SU-DHL-6 (cell line): ENCODE measurements at regions not wholly inside any gene's neighbourhood (a gene's known extent, or its start where the extent isn't known, plus 50 kb on each side); places are given as distances from the start of the nearest gene placed in this dataset.

ENCODE experiments used
- H2AFZ ChIP-seq: fragments of 200-600 bp; sonication (generic); 2 replicates; pipeline ENCODE4 v1.6.1; 2014; ENCODE audit warnings: low read depth, mild to moderate bottlenecking, moderate library complexity, mixed read lengths, antibody characterized with exemption, low read length; ENCODE audit not compliant: severe bottlenecking
- H3F3A ChIP-seq: fragments of 200-600 bp; shearing (Covaris generic); 2 replicates; pipeline ENCODE4 v1.6.0; 2016; ENCODE audit warnings: antibody characterized with exemption, mild to moderate bottlenecking; ENCODE audit not compliant: insufficient read depth
- H3K27ac ChIP-seq: fragments of 200-600 bp; sonication (generic); 2 replicates; pipeline ENCODE4 v1.5.1; 2016; ENCODE audit warnings: low read depth, mild to moderate bottlenecking, low read length, moderate library complexity, mixed read lengths
- H3K27me3 ChIP-seq: fragments of 200-600 bp; sonication (generic), shearing (Covaris generic); 2 replicates; pipeline ENCODE4 v1.6.0; 2014; ENCODE audit warnings: mild to moderate bottlenecking, low read length
- H3K36me3 ChIP-seq: fragments of 200-600 bp; sonication (generic); 2 replicates; pipeline ENCODE4 v1.6.1; 2014; ENCODE audit warnings: mild to moderate bottlenecking, low read length, mixed read lengths
- H3K4me2 ChIP-seq: fragments of 300-600, 200-600 bp; shearing (Covaris generic), sonication (generic); 2 replicates; pipeline ENCODE4 v1.6.0; 2014; ENCODE audit warnings: low read length, low read depth, mild to moderate bottlenecking; ENCODE audit not compliant: poor library complexity, severe bottlenecking
- H3K4me3 ChIP-seq: fragments of 200-600 bp; sonication (generic); 2 replicates; pipeline ENCODE4 v1.5.1; 2014; ENCODE audit warnings: antibody characterized with exemption, low read length, mild to moderate bottlenecking, mixed read lengths; ENCODE audit not compliant: insufficient read depth, poor library complexity, severe bottlenecking
- H3K79me2 ChIP-seq: fragments of 200-600 bp; sonication (generic); 2 replicates; pipeline ENCODE4 v1.6.1; 2014; ENCODE audit warnings: mild to moderate bottlenecking, low read length, moderate library complexity; ENCODE audit not compliant: insufficient read depth
- H3K9ac ChIP-seq: fragments of 200-600 bp; sonication (generic); 2 replicates; pipeline ENCODE4 v1.7.0; 2014; ENCODE audit warnings: mild to moderate bottlenecking, low read length
- H3K9me2 ChIP-seq: fragments of 200-600 bp; sonication (generic); replicated peaks from 2 replicates; pipeline ENCODE4 v1.6.1; 2014; ENCODE audit warnings: low read length; ENCODE audit not compliant: insufficient read depth
- H3K9me3 ChIP-seq: fragments of 200-600 bp; sonication (generic); 2 replicates; pipeline ENCODE4 v1.6.1; 2014; ENCODE audit warnings: low read length, mixed read lengths; ENCODE audit not compliant: insufficient read depth
- H4K20me1 ChIP-seq: fragments of 200-600 bp; sonication (generic); 2 replicates; pipeline ENCODE4 v1.6.1; 2014; ENCODE audit warnings: low read depth, mild to moderate bottlenecking, antibody characterized with exemption, low read length, moderate library complexity, mixed read lengths
- CTCF ChIP-seq: fragments of 200-600 bp; sonication (generic); IDR thresholded peaks from one replicate; pipeline ENCODE4 v1.5.1; 2017; ENCODE audit warnings: antibody characterized with exemption, mild to moderate bottlenecking, low read length, moderate library complexity; ENCODE audit not compliant: insufficient read depth, poor library complexity, severe bottlenecking
- EZH2phosphoT487 ChIP-seq: fragments of 200-600 bp; sonication (generic), shearing (Covaris generic); conservative IDR thresholded peaks from 2 replicates; pipeline ENCODE4 v1.6.1; 2018; ENCODE audit warnings: mild to moderate bottlenecking, antibody characterized with exemption, low read length, moderate library complexity, mixed read lengths

GRCh38 chr6:74248966-74249365 lies 553.0 kb downstream of the CD109 start:
- no peaks in the 10 kb centered on the region for H3K79me2 ChIP-seq
- TF ChIP-seq CTCF (no peak), EZH2phosphoT487 (no peak)
- H3K4me2 ChIP-seq: no peak overlapping the region
- no peaks in the 10 kb centered on the region for H3K9me2 ChIP-seq
- no peak overlapping the region for H2AFZ ChIP-seq
- no peaks in the 10 kb centered on the region for H3K36me3 ChIP-seq
- no peaks in the 10 kb centered on the region for H3K9me3 ChIP-seq
- no peaks in the 10 kb centered on the region for H3K27me3 ChIP-seq
- H3F3A ChIP-seq: no peaks in the 10 kb centered on the region
- no peaks in the 10 kb centered on the region for H4K20me1 ChIP-seq
- no peak overlapping the region for H3K9ac ChIP-seq
- H3K27ac ChIP-seq: no peak overlapping the region
- no peak overlapping the region for H3K4me3 ChIP-seq

GRCh38 chr6:74222768-74223333 lies 526.8 kb downstream of the CD109 start:
- no peaks in the 10 kb centered on the region for H3K27me3 ChIP-seq
- no peaks in the 10 kb centered on the region for H3K9me2 ChIP-seq
- no peaks in the 10 kb centered on the region for H4K20me1 ChIP-seq
- H3K4me3 ChIP-seq: no peak overlapping the region
- no peak overlapping the region for H3K27ac ChIP-seq
- no peak overlapping the region for H3K4me2 ChIP-seq
- no peaks in the 10 kb centered on the region for H3F3A ChIP-seq
- no peak overlapping the region for H2AFZ ChIP-seq
- H3K9ac ChIP-seq: no peak overlapping the region
- no peaks in the 10 kb centered on the region for H3K79me2 ChIP-seq
- no peaks in the 10 kb centered on the region for H3K36me3 ChIP-seq
- H3K9me3 ChIP-seq: no peaks in the 10 kb centered on the region
- TF ChIP-seq EZH2phosphoT487 (no peak), CTCF (no peak)

GRCh38 chr6:74213995-74214394 lies 518.0 kb downstream of the CD109 start:
- no peak overlapping the region for H3K27ac ChIP-seq
- no peaks in the 10 kb centered on the region for H3F3A ChIP-seq
- H3K9me3 ChIP-seq: no peaks in the 10 kb centered on the region
- H3K9me2 ChIP-seq: no peaks in the 10 kb centered on the region
- TF ChIP-seq EZH2phosphoT487 (no peak), CTCF (no peak)
- no peak overlapping the region for H3K9ac ChIP-seq
- H4K20me1 ChIP-seq: no peaks in the 10 kb centered on the region
- no peak overlapping the region for H3K4me3 ChIP-seq
- no peaks in the 10 kb centered on the region for H3K36me3 ChIP-seq
- no peak overlapping the region for H3K4me2 ChIP-seq
- no peaks in the 10 kb centered on the region for H3K27me3 ChIP-seq
- H2AFZ ChIP-seq: no peak overlapping the region
- no peaks in the 10 kb centered on the region for H3K79me2 ChIP-seq
